GM12875 (cell line): ENCODE measurements at regions not wholly inside any gene's neighbourhood (a gene's known extent, or its start where the extent isn't known, plus 50 kb on each side); places are given as distances from the start of the nearest gene placed in this dataset.
"Not testable (repeated sequence)": the region's sequence is repeated elsewhere in the genome, so short reads cannot be mapped to it uniquely, and the experiment has no call there.

Source experiments
- H3K4me3 ChIP-seq: one replicate; pipeline ENCODE4 v1.5.1; 2011; ENCODE audit warnings: low read depth, low read length, control low read depth
- TF ChIP-seq, protein P1 (sequence below): IDR thresholded peaks from 2 replicates; pipeline ENCODE4 v1.5.1; 2011; ENCODE audit warnings: low read depth, mild to moderate bottlenecking, control low read depth, inconsistent platforms, low read length, moderate library complexity, borderline replicate concordance; ENCODE audit not compliant: insufficient read depth

DNA sequence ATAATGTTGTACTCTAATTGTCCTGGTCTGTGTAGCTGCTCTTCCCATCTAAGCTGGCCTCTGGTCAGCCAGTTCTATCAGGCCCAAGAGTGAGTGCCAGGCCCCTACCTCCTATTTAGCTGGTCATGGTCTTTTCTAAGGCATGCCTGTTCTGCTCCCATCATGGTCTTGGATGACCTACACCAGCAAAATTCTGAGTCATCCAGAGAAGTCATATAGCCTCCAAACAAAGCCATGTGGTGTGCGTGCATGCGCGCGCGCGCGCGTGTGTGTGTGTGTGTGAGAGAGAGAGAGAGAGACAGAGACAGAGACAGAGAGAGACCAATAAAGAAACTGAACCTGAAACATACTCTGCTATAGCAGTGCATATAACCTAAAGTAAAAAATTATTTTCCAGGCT is 254.4 kb downstream of the BRINP2 start:
- H3K4me3 ChIP-seq = no peak overlapping the region
- TF ChIP-seq, protein P1, sequence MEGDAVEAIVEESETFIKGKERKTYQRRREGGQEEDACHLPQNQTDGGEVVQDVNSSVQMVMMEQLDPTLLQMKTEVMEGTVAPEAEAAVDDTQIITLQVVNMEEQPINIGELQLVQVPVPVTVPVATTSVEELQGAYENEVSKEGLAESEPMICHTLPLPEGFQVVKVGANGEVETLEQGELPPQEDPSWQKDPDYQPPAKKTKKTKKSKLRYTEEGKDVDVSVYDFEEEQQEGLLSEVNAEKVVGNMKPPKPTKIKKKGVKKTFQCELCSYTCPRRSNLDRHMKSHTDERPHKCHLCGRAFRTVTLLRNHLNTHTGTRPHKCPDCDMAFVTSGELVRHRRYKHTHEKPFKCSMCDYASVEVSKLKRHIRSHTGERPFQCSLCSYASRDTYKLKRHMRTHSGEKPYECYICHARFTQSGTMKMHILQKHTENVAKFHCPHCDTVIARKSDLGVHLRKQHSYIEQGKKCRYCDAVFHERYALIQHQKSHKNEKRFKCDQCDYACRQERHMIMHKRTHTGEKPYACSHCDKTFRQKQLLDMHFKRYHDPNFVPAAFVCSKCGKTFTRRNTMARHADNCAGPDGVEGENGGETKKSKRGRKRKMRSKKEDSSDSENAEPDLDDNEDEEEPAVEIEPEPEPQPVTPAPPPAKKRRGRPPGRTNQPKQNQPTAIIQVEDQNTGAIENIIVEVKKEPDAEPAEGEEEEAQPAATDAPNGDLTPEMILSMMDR = no peak

DNA sequence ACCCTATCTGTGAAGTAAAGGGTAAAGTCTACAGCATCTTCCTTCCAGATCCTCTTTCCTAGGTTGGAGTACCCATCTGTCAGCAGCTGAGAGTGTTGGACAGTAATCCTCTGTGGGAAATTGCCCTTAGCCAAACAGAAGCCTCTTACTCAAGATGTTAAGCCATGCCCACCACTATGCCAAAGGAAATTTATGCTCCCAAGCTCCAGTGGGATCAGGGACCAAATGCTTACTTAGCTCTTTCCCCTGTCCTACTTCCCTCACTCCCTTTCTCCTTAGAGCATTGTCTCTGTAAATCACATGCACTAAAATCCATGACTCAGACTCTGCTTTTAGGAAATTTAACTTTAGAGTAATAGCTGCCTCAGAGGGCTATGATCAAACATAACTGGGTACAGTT is 254.0 kb downstream of the BRINP2 start:
- H3K4me3 ChIP-seq = no peak overlapping the region
- TF ChIP-seq, protein P1 = no peak

DNA sequence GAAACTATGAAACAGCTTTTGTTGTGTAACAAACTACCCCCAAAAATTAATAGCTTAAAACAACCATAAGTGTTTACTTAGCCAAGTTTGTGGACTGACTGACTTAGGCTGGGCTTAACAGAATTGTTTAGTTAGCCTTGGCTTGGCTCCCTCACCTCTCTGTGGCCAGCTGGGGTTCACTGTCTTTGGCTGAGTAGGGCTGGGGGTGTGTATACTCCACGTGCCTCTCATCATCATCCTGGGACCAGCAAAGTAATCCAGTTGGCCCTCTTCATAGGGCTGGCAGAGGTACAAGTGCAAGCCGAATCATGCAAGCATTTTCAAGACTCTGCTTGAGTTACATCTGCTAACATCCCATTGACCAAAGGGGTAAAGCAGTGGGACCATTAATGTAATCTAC is 252.3 kb downstream of the BRINP2 start:
- TF ChIP-seq, protein P1 = no peak

DNA sequence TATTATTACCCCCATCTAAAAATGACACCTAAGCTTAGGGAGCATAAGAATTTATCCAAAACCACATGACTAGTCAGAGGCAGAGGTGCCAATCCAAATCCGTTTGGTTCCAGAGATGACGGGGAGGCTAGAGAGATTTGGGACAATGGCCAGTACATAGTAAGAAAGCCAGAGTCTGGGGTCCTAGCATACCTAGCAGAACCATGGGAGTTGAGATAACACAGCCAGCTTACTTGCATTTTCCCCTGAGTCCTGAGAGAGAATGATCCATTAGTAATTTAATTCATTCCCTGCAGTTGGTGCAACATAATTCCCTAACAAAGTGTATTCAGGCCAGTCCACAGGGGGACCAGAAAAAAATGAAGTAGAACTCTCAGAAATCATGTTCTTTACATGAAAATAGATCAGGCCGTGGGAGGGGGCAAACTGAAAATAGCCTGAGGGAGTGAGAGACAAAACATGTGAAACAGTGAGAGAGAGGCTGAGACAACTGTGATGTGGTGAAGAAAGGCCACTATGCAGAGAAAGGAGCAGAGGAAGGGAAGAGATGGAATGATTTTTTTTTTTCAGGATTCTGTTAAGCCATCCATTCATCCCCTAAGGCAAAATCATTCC is 243.3 kb downstream of the BRINP2 start:
- TF ChIP-seq, protein P1 = no peak
- H3K4me3 ChIP-seq = no peak overlapping the region

More for the DNA sequence above, 252.3 kb downstream of the BRINP2 start:
- no peak overlapping the region for H3K4me3 ChIP-seq

DNA sequence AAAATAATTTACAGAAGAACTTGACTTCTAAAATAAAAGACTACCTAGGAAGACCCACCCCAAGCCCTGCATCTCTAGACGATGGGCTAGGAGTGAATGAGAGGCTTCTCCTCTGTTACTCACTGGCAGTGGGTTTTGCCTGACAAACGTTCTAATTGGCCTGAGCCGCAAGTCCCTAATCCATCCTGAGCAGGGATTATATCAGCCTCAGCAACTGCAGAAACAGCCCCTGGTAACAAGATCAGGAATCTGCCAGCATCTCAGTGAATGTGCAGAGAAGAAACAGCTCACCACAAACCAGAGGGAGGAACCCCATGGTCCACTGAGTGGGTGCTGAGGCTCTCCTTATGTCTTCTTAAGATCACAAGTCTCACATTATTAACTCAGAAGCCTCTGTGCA is 240.6 kb downstream of the BRINP2 start:
- TF ChIP-seq, protein P1 = no peak
- H3K4me3 ChIP-seq = no peak overlapping the region

DNA sequence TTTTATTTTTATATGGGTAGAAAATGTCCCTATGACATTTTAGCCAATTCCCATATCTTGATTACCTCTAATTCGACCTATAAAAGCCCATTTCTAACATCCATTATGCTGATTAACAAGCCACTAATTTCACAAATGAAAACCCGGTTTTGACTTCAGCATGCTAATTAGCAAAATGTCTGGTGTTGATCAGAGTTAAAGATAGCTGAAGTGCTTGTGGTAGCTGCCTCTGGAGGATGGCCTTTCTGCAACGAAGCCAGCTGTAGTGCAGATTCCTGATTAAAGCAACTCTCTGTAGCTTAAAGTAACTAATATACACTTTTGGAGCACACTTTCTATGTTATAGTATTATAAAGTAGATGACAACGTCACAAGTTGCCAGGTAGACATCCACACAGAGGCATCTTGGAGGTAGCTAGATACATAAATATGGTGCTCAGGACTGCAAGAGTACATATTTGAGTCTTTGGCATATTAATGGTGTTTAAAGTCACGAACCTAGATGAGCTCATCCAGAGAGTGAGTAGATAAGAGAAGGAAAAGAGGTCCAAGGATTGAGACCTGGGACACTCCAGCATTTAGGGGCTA is 239.5 kb downstream of the BRINP2 start:
- H3K4me3 ChIP-seq = no peak overlapping the region
- TF ChIP-seq, protein P1 = no peak

DNA sequence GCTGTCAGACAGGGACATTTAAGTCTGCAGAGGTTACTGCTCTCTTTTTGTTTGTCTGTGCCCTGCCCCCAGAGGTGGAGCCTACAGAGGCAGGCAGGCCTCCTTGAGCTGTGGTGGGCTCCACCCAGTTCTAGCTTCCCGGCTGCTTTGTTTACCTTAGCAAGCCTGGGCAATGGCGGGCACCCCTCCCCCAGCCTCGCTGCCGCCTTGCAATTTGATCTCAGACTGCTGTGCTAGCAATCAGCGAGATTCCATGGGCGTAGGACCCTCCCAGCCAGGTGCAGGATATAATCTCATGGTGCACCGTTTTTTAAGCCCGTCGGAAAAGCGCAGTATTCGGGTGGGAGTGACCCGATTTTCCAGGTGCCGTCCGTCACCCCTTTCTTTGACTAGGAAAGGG is 235.6 kb downstream of the BRINP2 start:
- not testable (repeated sequence) for H3K4me3 ChIP-seq

DNA sequence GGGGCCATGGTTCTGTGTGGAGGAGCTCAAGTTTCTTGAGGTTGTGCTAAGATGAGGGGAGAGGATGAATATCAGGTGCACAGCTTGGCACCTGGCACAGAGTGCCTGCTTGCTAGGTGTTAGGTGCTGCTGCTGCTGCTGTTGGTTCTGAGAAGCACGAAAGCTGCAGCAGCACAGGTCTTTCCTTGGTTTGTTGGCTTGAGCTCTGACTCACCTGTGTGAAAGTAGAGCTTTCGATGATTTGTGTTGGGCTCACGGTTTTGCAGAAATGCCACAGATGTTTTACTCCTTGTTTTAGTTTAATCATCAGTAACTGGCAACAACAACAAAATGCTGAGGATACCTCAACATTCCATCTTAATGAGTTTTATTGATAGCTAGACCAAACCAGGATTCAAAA is 221.6 kb downstream of the BRINP2 start:
- H3K4me3 ChIP-seq = no peak overlapping the region
- TF ChIP-seq, protein P1 = no peak
